GM12891 (cell line): ENCODE measurements at regions not wholly inside any gene's neighbourhood (a gene's known extent, or its start where the extent isn't known, plus 50 kb on each side); places are given as distances from the start of the nearest gene placed in this dataset.

Experiments
- POLR2A ChIP-seq: IDR thresholded peaks from 2 replicates; pipeline ENCODE4 v1.6.1; 2011; ENCODE audit warnings: low read depth, low read length, control low read depth
- POLR2AphosphoS5 ChIP-seq: IDR thresholded peaks from 2 replicates; pipeline ENCODE4 v1.6.1; 2011; ENCODE audit warnings: low read depth, low read length, control low read depth
- SPI1 ChIP-seq: IDR thresholded peaks from 2 replicates; pipeline ENCODE4 v1.6.1; 2011; ENCODE audit warnings: low read depth, low read length, control low read depth
- TAF1 ChIP-seq: IDR thresholded peaks from 2 replicates; pipeline ENCODE4 v1.6.1; 2011; ENCODE audit warnings: low read depth, low read length, control low read depth

DNA sequence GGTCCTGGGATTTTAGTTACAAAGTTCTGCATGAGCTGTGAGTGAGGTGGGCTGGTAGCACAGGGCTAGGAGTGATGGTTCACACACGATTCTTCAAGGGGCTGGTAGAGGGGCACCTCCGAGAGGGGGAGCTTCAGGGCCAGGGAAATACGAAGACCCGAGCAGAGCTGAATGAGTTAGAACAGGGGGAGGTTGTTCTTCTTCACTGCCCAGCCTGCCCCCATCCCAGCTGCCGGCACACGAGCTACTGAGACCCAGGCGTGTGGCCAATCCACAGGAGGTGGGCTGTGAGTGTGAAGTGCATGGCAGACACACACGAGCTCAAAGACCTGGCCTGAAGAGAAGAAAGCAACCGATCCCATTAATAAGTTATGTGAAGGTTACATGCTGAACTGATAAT, 256.2 kb upstream of the ZNF32 start:
- TF ChIP-seq POLR2AphosphoS5 = no peak
- TF ChIP-seq POLR2A = no peak
- TF ChIP-seq TAF1 = no peak
- no peak for TF ChIP-seq SPI1
